D721Med (cell line): ENCODE measurements at regions not wholly inside any gene's neighbourhood (a gene's known extent, or its start where the extent isn't known, plus 50 kb on each side); places are given as distances from the start of the nearest gene placed in this dataset.

Source experiments
- DNase-seq: peaks from one replicate; pipeline ENCODE4 v3.0.0; 2011; ENCODE audit warnings: low spot score; ENCODE audit not compliant: insufficient read length
- FAIRE-seq: peaks from 2 replicates; lab custom pipeline; 2011; peaks lifted over from hg19 to GRCh38; lab: Jason Lieb, UNC
- CTCF ChIP-seq: IDR thresholded peaks from 2 replicates; pipeline ENCODE4 v1.5.1; 2012; ENCODE audit warnings: mild to moderate bottlenecking, control low read depth; ENCODE audit not compliant: insufficient read depth; ENCODE audit errors: missing control alignments

DNA sequence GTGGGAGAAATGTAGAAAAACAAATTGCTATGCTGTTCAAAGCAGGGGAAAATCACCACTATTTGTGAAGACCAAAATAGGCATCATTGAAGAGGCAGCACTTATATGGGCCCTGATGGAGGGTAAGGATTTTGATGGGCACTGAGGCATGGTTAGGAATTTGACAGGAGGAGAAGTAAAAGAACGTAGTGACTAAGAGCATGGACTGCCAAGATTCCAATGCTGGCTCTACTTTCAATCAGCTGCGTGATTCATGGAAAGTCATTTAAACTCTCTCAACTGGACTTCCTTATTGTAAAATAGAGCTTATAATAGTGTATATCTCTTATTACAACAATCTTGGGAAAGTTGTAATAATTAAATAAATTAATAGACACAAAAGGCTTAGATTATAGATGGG is 267.7 kb upstream of the G2E3 start:
- no peak for TF ChIP-seq CTCF
- FAIRE-seq (no peak), DNase-seq (no peak)

DNA sequence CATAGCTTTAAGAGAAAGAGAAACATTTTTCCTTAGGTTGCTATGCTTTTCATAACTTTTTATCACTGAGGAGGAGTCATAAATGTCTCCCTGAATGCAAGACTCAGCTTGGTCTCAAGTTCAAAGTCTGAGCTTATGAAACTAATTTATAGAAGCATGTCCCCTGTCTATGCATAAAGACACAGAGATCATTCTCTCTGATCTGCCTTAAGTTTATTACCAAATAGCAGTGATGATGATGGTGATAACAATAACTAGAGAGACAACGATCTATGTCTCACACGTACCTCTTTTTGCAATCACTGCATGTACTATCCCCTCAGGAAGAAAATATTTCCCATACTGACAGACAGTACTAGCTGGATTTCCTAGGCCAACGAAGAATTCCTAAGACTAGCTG is 266.4 kb upstream of the G2E3 start:
- TF ChIP-seq CTCF: no peak
- DNase-seq (no peak), FAIRE-seq (no peak)

- no peak for TF ChIP-seq CTCF
- DNase-seq: no peak
- no peak for FAIRE-seq
Measured at GRCh38 chr14:30295980-30296379, 263.0 kb upstream of the G2E3 start.

DNA sequence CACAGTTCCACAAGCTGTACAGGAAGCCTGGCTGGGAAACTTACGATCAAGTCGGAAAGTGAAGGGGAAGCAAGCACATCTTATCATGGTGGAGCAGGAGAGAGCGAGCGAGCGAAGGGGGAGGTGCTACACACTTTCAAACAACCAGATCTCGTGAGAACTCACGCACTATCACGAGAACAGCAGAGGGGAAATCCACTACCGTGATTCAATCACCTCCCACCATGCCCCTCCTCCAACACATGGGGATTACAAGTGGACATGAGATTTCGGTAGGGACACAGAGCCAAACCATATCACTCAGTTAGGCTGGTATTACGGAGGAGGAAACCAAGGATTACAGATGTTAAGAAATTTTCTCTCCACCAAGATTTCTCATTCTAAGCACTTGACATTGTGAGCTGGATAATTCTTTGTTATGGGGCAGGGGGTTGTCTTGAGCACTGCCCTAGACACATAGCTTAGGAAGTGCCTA is 262.0 kb upstream of the G2E3 start:
- no peak for FAIRE-seq
- DNase-seq: no peak
- TF ChIP-seq CTCF: no peak

DNA sequence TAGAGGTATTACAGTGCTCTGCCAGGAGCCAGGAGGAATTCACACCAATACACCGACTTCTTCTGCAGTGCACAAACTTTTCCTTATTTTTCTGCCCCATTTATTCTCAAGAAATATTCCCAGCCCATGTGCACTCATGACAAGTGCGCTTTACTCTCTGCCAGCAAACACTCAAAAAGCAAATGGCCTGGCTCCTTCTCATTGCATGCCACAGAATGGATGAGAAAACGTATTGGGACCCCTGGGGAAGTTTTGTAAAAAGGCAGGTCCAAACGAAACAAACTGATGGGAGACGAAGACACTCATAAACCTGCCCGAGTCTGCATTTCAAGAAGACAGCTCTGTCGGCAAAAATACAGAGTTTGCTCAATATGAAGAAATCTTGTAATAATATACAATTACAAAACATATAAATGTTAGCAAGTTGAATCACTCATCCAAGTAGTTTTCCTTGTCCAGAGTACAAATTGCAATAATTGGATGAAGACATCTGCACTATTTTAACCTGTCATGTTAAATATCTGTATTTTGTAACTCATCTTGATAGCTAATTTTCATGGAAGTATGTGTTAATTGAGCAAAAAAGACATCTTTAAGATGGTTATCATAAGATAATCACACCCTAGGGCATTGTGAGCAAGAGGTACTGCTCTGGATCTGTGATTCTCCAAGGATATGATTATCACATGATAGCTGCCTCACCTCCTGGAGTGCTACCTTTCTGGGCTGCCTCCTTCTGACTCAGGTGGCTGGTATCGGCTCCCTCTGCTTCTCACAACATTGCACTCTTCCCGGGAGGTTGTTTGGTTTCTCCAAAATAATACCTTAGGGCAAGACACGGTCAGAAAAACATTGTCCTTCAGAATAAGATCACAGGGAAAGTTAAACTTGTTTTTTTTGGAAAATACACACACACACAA is 260.8 kb upstream of the G2E3 start:
- FAIRE-seq (no peak), DNase-seq (no peak)
- no peak for TF ChIP-seq CTCF

DNA sequence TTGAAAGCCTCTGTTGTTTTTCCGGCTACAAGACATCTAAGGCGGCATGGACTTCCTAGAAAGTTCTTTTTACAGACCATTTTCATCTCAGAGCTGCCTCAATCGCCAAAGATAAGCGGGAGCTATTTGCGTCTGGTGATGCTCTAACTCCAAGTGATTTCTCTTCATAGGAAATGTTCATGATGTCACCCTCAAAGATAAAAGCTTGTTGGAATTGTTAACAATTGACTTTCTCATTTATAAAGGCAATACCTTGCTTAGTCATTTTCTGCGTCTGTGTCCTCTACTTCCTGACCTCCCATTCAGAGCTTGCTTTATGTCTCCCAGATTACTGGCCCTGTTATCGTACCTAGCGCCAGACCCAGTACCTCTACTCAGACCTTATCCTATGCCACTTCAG is 259.0 kb upstream of the G2E3 start:
- FAIRE-seq (no peak), DNase-seq (no peak)
- TF ChIP-seq CTCF: no peak

DNA sequence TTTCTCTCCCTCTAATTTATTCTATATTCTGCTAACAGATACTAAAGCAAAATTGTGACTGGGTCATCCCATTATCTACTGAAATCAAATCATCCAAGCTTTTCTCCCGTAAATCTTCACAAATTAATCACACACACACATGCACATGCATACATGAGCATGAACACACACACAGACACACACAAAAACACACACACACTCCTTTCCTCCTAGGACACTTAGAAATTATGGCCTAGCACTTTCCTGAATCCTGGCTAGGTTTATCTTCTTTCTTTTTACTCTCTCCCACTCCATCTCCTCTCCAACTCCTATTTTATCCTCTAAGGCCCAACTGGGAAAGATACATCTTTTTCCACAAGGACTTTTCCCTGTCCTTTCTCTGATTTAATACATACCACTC is 255.6 kb upstream of the G2E3 start:
- FAIRE-seq (no peak), DNase-seq (no peak)
- no peak for TF ChIP-seq CTCF
